Type B pancreatic cell (in vitro differentiated cells): ENCODE measurements at regions not wholly inside any gene's neighbourhood (a gene's known extent, or its start where the extent isn't known, plus 50 kb on each side); places are given as distances from the start of the nearest gene placed in this dataset.

Source experiments
- DNase-seq: peaks from one replicate; pipeline ENCODE4 v3.0.0; 2021; ENCODE audit warnings: mixed read lengths; ENCODE audit not compliant: unreplicated experiment; ENCODE audit errors: extremely low spot score
- H3K27ac Mint-ChIP-seq: 2 replicates; pipeline ENCODE4 v1.8.0; 2021; ENCODE audit warnings: mild to moderate bottlenecking, mixed read lengths
- H3K27me3 Mint-ChIP-seq: 2 replicates; pipeline ENCODE4 v1.8.0; 2021; ENCODE audit warnings: mixed read lengths
- H3K36me3 Mint-ChIP-seq: 2 replicates; pipeline ENCODE4 v1.8.0; 2021; ENCODE audit warnings: mixed read lengths
- H3K4me1 Mint-ChIP-seq: one replicate; pipeline ENCODE4 v1.8.0; 2021; ENCODE audit warnings: mixed read lengths; ENCODE audit not compliant: unreplicated experiment
- H3K4me3 Mint-ChIP-seq: 2 replicates; pipeline ENCODE4 v1.8.0; 2021; ENCODE audit warnings: mild to moderate bottlenecking, mixed read lengths
- H3K9me3 Mint-ChIP-seq: 2 replicates; pipeline ENCODE4 v1.8.0; 2021; ENCODE audit warnings: mixed read lengths
- TF ChIP-seq, protein P1 (sequence below): fragments of 200-600 bp; sonication (generic); conservative IDR thresholded peaks from 2 replicates; pipeline ENCODE4 v1.5.0; 2021; ENCODE audit warnings: antibody characterized with exemption, mild to moderate bottlenecking

DNA sequence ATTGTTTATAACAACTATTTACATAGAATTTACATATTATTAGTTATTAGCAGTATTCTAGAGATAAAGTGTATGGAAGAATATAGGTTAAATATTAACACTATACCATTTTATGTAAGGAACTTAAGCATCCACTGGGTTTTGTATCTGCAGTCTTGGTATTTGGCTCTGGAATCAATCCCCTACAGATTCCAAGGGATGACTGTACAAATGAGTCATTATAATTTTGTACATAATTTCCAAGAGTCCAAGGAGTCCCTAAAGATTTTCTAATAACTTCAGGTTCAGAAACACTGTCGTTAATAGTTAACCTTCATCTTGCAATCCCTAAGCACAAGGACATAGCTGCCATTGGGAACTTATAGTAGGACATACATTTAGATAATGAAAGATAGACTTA, 254.8 kb upstream of the PDE4D start:
- H3K27ac Mint-ChIP-seq = no peak overlapping the region
- no peaks in the 10 kb centered on the region for H3K4me1 Mint-ChIP-seq
- no peak for DNase-seq
- H3K27me3 Mint-ChIP-seq = no peaks in the 10 kb centered on the region
- H3K9me3 Mint-ChIP-seq = peaks cover 4% of the 10 kb centered on the region
- H3K36me3 Mint-ChIP-seq = no peaks in the 10 kb centered on the region
- TF ChIP-seq, protein P1, sequence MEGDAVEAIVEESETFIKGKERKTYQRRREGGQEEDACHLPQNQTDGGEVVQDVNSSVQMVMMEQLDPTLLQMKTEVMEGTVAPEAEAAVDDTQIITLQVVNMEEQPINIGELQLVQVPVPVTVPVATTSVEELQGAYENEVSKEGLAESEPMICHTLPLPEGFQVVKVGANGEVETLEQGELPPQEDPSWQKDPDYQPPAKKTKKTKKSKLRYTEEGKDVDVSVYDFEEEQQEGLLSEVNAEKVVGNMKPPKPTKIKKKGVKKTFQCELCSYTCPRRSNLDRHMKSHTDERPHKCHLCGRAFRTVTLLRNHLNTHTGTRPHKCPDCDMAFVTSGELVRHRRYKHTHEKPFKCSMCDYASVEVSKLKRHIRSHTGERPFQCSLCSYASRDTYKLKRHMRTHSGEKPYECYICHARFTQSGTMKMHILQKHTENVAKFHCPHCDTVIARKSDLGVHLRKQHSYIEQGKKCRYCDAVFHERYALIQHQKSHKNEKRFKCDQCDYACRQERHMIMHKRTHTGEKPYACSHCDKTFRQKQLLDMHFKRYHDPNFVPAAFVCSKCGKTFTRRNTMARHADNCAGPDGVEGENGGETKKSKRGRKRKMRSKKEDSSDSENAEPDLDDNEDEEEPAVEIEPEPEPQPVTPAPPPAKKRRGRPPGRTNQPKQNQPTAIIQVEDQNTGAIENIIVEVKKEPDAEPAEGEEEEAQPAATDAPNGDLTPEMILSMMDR = no peak
- H3K4me3 Mint-ChIP-seq = no peak overlapping the region

DNA sequence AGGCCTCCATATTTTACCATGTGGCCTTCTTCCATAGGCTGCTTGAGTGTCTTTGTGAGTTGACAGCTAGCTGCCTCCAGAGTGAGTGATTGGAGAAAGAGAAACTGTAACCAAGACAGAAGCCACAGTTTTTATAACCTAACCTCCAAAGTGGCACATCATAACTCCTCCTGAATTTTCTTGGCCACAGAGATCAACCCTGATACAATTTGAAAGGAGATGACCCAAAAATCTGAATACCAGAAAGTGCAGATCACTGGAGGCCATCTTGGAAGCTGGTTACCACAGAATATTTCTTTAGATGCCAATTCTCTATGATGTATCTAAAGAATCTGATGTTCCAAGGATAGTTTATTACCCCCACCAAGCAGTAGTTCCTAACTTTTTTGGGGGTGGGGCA, 254.3 kb upstream of the PDE4D start:
- Mint-ChIP-seq H3K27me3 (no peaks in the 10 kb centered on the region), H3K36me3 (no peaks in the 10 kb centered on the region), H3K9me3 (peaks cover 2% of the 10 kb centered on the region), H3K4me3 (no peak overlapping the region), H3K27ac (no peak overlapping the region), H3K4me1 (no peaks in the 10 kb centered on the region)
- DNase-seq = no peak
- TF ChIP-seq, protein P1 = no peak

GRCh38 chr5:60143942-60144549, 250.5 kb upstream of the PDE4D start:
- no peaks in the 10 kb centered on the region for H3K9me3 Mint-ChIP-seq
- TF ChIP-seq, protein P1 = no peak
- H3K27ac Mint-ChIP-seq = no peak overlapping the region
- no peak overlapping the region for H3K4me3 Mint-ChIP-seq
- no peaks in the 10 kb centered on the region for H3K36me3 Mint-ChIP-seq
- H3K27me3 Mint-ChIP-seq = no peaks in the 10 kb centered on the region
- DNase-seq = no peak
- H3K4me1 Mint-ChIP-seq = no peaks in the 10 kb centered on the region

GRCh38 chr5:60141119-60141518, 247.6 kb upstream of the PDE4D start:
- Mint-ChIP-seq H3K27ac (no peak overlapping the region), H3K27me3 (no peaks in the 10 kb centered on the region), H3K9me3 (peaks cover 7% of the 10 kb centered on the region), H3K4me1 (no peaks in the 10 kb centered on the region), H3K36me3 (no peaks in the 10 kb centered on the region), H3K4me3 (no peak overlapping the region)
- TF ChIP-seq, protein P1 = no peak
- DNase-seq = no peak

DNA sequence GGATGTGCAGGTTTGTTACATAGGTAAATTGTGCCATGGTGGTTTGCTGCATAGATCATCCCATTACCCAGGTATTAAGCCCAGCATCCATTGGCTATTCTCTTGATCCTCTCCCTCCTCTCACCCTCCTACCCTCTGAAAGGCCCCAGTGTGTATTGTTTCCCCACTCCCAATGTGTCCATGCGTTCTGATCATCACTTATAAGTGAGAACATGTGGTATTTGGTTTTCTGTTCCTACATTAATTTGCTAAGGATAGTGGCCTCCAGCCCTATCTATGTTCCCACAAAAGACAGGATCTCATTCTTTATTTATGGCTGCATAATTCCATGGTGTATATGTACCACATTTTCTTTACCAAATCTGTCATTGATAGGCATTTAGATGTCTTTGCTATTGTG, 243.3 kb upstream of the PDE4D start:
- Mint-ChIP-seq H3K27me3 (no peaks in the 10 kb centered on the region), H3K4me3 (no peak overlapping the region), H3K27ac (no peak overlapping the region), H3K9me3 (peaks cover 7% of the 10 kb centered on the region), H3K36me3 (no peaks in the 10 kb centered on the region), H3K4me1 (no peaks in the 10 kb centered on the region)
- DNase-seq = no peak
- TF ChIP-seq, protein P1 = no peak

DNA sequence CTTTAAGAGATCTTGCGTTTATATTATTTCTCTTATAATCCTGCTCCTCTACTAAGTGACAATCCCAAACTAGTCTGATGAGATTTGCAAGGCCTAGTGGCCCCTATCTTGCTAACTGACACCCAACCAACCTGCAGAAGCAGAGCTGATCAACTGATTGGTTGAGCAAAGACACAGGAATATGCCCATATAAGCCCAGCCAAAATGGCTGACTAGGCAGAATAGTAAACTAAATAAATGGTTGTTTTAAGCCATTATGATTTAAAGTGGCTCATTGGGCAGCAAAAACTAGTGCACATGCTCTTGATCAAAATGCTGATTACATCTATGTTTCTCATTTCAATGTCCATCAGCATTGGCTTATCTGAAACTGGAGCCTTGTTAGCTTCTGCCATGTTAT, 238.0 kb upstream of the PDE4D start:
- DNase-seq = no peak
- Mint-ChIP-seq H3K27ac (no peak overlapping the region), H3K36me3 (no peaks in the 10 kb centered on the region), H3K27me3 (no peaks in the 10 kb centered on the region), H3K4me1 (no peaks in the 10 kb centered on the region), H3K4me3 (no peak overlapping the region), H3K9me3 (no peaks in the 10 kb centered on the region)
- TF ChIP-seq, protein P1 = no peak
